CD4-positive, alpha-beta T cell treated with Interleukin-6 for 4 hours (primary cell): ENCODE measurements at regions not wholly inside any gene's neighbourhood (a gene's known extent, or its start where the extent isn't known, plus 50 kb on each side); places are given as distances from the start of the nearest gene placed in this dataset.

Experiments
- DNase-seq: peaks from one replicate; pipeline ENCODE4 v3.0.0-alpha.2; 2020; ENCODE audit warnings: mixed read lengths

- DNase-seq = no peak
These were observed 216.1 kb upstream of the SETBP1 start for GRCh38 chr18:44464398-44465180.

- DNase-seq = no peak
These were observed 215.3 kb upstream of the SETBP1 start for GRCh38 chr18:44465381-44465841.

DNA sequence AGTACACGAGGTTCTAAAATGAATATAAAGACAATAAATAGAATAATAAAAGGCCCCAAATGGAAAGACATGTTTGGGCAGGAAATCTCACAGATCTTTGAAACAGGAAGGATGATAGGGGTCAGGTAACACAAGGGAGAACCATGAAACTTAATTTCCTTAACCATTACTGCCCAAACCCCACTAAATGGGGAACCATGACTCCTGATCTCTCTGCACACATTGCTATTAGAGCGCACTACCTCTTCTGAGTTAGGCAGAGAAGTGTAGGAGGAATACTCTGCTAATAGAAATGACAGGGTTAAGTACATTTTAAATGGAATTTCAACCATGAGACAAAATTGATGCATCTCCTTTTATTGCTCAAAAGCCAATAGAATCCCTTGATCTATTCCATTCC is 213.7 kb upstream of the SETBP1 start:
- DNase-seq = no peak

- DNase-seq = no peak
These were observed 213.0 kb upstream of the SETBP1 start for GRCh38 chr18:44467718-44468117.

DNA sequence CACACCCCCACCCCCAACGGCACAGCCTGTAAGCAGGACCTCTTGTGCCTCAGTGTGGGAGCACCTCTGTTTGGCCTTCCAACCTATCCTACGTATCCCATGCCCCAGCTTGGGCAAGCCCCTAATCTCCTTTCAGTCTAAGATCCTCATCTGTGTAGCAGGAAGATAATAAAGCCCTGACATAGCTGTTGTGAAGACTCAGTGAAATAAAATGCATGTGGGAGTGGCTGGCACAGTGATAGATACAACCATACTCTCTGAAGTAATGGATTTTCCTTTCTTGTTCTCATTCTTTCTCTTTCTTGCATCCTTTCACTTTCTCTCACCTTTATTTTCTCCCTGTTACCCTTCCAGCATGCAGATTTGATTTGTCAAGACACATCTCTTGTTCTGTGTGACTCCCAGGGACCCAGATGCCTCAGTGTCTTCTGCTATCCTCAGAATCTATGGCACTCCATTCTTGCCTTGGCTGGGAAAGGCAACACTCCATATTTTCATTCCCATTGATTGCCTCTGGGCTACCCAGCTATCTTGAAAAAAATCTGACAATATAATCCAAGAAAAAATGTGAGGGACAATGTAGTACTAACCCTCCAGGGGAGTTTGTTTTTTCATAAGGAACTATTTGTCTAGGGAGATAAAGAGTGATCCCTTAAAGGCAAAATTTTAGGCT is 207.2 kb upstream of the SETBP1 start:
- no peak for DNase-seq

GRCh38 chr18:44474067-44474411 is 206.6 kb upstream of the SETBP1 start:
- no peak for DNase-seq

GRCh38 chr18:44474591-44474990 is 206.1 kb upstream of the SETBP1 start:
- DNase-seq = no peak

- no peak for DNase-seq
These were observed 197.9 kb upstream of the SETBP1 start for GRCh38 chr18:44482761-44483160.

GRCh38 chr18:44495151-44495550 is 185.5 kb upstream of the SETBP1 start:
- DNase-seq = no peak

DNA sequence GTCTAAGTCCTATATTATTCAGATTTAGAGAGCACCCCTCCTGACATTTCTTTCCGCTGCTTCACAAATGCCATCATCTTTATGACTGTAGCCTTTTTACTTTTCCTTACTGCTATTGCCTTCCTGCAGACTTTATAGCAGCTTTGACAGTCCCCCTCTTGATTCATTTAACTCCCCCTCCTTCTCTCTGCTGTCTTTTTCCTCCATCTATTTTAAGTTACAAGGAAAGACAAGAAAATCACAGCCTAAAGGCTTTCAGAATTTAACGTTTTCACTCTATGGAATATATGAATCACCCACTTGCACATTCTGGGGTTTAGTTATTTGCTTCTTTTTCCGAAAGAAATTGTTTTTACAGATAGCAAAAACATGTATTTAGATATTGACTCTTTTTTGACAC is 183.4 kb upstream of the SETBP1 start:
- DNase-seq = no peak

DNA sequence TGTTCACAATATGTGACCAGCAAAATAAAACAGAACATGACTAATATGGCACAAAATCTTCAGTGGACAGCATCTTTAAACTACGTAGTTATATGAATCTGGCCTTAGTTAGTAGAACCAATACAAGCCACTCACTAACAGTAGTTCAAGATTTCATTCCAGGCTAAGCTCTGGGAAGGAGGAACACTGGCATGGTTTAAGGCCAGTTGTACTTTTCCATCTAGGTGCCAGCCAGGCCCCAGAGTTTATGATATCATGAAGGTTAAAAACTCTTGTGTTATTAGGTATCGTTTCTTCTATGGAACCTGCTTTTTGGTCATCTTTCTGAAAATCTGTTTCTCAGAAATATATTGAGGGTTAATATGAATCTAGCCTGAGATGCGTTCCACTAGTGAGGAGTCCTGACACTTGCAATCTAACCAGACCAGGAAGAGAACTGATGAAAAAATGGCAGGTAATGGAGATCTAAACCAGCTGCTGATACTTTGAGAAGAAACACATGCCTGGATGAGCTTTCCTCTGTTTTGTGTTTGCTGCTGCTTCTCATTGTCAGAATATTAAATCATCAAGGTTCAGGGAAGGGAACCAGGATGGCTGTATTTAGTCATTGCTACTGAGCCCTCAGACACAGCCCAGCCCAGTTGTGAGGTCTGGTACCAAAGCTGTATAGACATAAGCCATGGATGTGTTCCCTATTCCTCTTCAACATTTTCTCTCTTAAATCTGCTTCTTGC is 182.8 kb upstream of the SETBP1 start:
- DNase-seq = no peak

DNA sequence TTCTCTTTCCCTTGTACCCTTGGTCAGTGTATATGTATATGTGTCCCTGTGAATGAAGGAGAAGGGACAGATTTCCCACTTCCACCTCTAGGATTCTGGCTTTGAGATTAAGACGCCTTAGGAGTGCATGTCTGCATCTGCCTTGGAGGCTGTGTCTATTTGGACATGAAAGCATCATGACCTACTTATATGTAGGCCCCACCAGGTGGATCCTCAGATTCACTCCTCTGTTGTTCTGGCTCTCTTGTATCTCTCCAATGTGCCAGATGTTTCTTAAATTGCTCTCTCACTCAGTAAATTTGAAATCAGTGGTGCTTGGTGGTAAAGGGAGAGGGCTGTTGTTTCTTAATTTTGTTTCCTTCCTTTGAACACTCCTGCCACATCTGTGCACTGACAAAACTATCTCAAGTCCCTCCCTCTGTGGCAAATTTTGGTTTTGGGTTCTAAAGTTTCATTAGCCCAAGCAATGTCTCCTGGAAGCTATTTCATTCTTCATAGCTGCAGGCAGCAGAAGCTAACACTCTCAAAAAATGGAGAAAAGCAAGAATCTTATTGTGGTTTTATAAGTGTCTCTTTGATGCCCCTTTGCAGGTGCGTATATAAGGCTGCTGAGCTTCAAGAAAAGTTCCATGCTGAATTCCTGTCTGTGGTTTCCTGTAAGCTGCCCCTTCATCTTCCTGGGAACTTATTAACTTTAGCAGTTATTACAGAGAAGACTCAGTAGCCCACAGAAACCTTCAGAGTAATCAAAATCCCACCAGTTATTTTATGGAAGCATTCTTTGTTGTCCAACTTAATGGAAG is 179.7 kb upstream of the SETBP1 start:
- no peak for DNase-seq

DNA sequence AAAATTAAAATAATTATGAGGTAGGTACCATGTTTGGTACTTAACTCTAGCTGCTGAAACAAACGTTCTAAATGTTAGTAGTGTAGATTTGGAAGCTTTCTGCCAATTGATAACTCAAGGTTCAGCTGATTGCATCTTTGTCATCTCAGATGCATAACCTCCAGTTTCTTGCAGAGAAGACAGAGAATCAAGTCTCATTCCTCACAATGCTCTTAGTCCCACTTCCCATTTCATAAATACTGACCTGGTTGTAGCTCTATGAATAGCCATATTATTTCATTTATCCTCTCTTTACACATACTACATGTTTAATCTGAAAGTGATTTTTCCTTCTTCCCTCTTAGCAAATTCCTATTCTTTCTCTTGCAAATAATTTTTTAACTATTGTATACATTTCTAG is 178.5 kb upstream of the SETBP1 start:
- no peak for DNase-seq

- DNase-seq = no peak
These were observed 177.9 kb upstream of the SETBP1 start for GRCh38 chr18:44502790-44503189.

DNA sequence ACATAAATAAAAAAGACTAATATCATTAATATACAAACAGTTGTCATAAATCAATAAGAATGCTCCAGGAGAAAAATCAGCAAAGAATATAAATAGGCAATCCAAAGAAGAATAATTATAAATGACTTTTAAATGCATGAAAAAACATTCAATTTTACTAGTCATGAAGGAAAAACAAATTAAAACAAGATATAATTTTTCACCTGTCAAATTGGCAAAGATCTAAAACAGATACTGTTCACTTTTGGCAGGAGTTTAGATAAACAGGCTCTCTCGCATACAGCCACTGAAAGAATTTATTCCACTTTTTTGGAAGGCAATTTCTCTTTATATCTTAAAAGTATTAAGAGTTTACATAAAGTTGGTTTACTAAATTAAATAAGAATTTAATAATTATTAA is 176.8 kb upstream of the SETBP1 start:
- no peak for DNase-seq

DNA sequence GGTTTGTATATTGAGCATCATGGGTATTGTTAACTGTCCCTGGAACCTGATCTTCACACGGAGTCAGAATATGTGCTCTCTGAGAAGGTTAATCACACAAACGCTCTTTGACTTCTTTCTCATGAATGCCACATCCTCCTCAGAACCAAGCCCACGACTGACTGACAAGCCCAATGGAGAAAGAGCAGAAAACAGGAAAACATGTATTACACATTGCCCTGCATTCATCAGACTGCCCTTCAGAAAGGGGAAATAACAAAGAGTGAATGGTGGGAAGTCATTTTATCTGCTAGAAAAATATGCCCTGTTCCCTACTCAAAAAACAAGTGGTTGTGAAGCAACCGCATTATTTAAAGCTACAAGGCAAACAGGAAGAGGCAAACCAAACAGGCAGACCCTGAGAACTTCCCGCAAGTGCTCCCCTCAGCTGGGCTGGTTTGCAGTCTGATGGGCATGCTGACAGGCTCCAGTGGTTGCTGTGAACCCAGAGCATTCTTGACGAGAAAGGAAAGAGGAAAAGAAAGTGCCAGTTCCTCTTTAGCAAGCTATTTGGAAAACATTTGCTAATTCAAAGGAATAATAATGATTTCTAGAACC is 172.9 kb upstream of the SETBP1 start:
- peak; percentile 8 for DNase-seq

DNA sequence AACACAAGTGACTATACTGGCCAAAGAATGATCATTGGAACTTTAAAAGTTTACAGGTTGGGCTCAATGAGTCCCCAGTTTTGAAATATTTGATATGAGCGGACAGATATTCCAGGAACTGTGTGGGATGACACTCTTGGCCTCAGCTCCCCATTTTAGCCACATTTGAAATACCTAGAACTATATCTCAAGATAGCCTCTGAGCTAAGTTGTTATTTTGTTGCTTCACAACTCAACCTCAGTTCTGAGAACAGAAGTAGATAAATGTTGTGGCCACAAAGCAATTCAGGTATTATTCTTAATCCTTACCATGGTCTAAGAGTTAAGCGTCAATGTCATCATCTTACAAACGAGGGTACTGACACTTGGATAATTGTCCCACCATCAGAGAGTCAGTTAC is 172.2 kb upstream of the SETBP1 start:
- no peak for DNase-seq

- DNase-seq = no peak
These were observed 171.6 kb upstream of the SETBP1 start for GRCh38 chr18:44509048-44509447.

GRCh38 chr18:44510390-44510789 is 170.3 kb upstream of the SETBP1 start:
- DNase-seq = no peak

GRCh38 chr18:44513233-44513632 is 167.5 kb upstream of the SETBP1 start:
- no peak for DNase-seq

DNA sequence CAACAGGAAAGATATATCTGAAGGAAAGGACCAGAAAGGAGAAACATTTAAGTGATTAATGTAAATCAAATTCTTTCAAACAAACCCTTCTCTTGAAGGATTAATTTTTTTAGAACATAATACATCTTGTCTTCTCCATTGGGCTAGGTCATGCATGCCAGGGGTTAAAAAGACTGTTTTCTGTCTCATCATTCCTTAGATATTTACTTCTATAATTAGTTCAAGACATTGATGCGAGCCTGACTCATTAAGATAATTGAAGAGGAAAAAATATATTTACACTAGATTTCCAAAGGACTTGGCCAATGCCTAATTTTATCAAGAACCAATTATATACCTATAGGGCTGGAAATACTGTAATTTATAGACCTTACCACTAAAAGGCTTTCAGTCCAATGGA is 166.6 kb upstream of the SETBP1 start:
- no peak for DNase-seq

- DNase-seq = no peak
These were observed 165.9 kb upstream of the SETBP1 start for GRCh38 chr18:44514766-44515165.

- no peak for DNase-seq
These were observed 164.2 kb upstream of the SETBP1 start for GRCh38 chr18:44516450-44516849.
